GM23248 (cell line): ENCODE measurements at regions not wholly inside any gene's neighbourhood (a gene's known extent, or its start where the extent isn't known, plus 50 kb on each side); places are given as distances from the start of the nearest gene placed in this dataset.

Experiments
- EZH2 ChIP-seq: fragments of 200-600 bp; sonication (generic); IDR thresholded peaks from 2 replicates; pipeline ENCODE4 v1.6.1; 2018; ENCODE audit warnings: antibody characterized with exemption, mild to moderate bottlenecking; ENCODE audit not compliant: insufficient read depth, poor library complexity, severe bottlenecking
- EZH2phosphoT487 ChIP-seq: fragments of 200-600 bp; sonication (generic); IDR thresholded peaks from 2 replicates; pipeline ENCODE4 v1.6.1; 2018; ENCODE audit warnings: antibody characterized with exemption, moderate library complexity, mild to moderate bottlenecking, low read depth; ENCODE audit not compliant: insufficient read depth

DNA sequence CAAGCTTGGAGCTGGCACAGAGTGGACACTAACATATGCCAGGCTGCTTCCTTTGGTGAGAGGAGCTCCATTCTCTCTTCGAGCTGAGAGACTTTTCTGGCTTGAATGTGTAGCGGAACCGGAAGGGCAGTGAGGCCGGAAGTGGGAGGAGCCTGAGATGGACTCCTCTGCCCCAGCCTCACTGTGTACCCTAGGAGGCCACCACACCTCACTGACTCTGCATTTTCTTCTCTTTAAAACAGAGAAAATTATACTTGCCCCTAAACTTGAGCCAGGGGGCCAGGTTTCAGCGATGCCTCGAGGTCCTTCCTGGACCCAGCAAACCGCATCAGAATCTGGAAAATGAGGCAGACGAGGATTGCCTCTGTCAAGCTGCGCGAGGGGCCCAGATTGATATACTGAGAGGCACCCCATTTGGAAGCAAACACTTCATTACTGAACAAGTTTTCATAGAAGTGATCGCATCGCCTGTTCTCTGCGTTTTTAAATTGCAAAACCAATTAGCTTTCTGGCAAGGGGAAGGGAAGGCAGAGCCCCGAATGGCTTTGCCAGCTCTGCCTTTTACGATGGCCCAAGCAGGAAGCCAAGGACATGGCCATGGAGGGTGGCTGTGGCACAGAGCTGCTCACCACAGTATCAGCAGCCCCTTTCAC is 708.1 kb downstream of the PTPRU start:
- TF ChIP-seq EZH2 (no peak), EZH2phosphoT487 (no peak)
